Osteoblast (primary cell): ENCODE measurements at regions not wholly inside any gene's neighbourhood (a gene's known extent, or its start where the extent isn't known, plus 50 kb on each side); places are given as distances from the start of the nearest gene placed in this dataset.

ENCODE experiments used
- DNase-seq: peaks from one replicate; pipeline ENCODE4 v3.0.0; 2011; ENCODE audit warnings: low spot score, mixed read lengths; ENCODE audit not compliant: insufficient read length; ENCODE audit errors: missing footprints
- H2AFZ ChIP-seq: 2 replicates; pipeline ENCODE4 v1.6.0; 2011; ENCODE audit warnings: mild to moderate bottlenecking, low read length
- H3K27ac ChIP-seq: 2 replicates; pipeline ENCODE4 v1.5.1; 2011; ENCODE audit warnings: mild to moderate bottlenecking, low read depth, low read length, moderate library complexity
- H3K27me3 ChIP-seq: 2 replicates; pipeline ENCODE4 v1.6.0; 2012; ENCODE audit warnings: mild to moderate bottlenecking, control low read depth, inconsistent platforms, low read length, moderate library complexity; ENCODE audit not compliant: insufficient read depth
- H3K36me3 ChIP-seq: 2 replicates; pipeline ENCODE4 v1.5.1; 2011; ENCODE audit warnings: mild to moderate bottlenecking, low read length, control low read depth, moderate library complexity; ENCODE audit not compliant: insufficient read depth
- H3K4me1 ChIP-seq: 2 replicates; pipeline ENCODE4 v1.5.1; 2011; ENCODE audit warnings: mild to moderate bottlenecking, low read length, control low read depth, moderate library complexity; ENCODE audit not compliant: insufficient read depth
- H3K4me2 ChIP-seq: 2 replicates; pipeline ENCODE4 v1.6.0; 2011; ENCODE audit warnings: mild to moderate bottlenecking, low read length; ENCODE audit not compliant: insufficient read depth
- H3K4me3 ChIP-seq: fragments of 200-600 bp; sonication (generic); 3 replicates; pipeline ENCODE4 v1.5.1; 2012; ENCODE audit warnings: mild to moderate bottlenecking, low read length, inconsistent platforms; ENCODE audit not compliant: insufficient read depth
- H3K79me2 ChIP-seq: 2 replicates; pipeline ENCODE4 v1.6.0; 2012; ENCODE audit warnings: mild to moderate bottlenecking, low read length, control low read depth, inconsistent platforms; ENCODE audit not compliant: insufficient read depth
- H3K9me3 ChIP-seq: 2 replicates; pipeline ENCODE4 v1.5.1; 2011; ENCODE audit warnings: low read depth, low read length, control low read depth
- H4K20me1 ChIP-seq: 2 replicates; pipeline ENCODE4 v1.6.0; 2012; ENCODE audit warnings: mild to moderate bottlenecking, low read length, control low read depth; ENCODE audit not compliant: insufficient read depth
- CTCF ChIP-seq: IDR thresholded peaks from 2 replicates; pipeline ENCODE4 v1.5.1; 2011; ENCODE audit warnings: mild to moderate bottlenecking, low read depth, low read length, moderate library complexity; ENCODE audit errors: extremely low read depth

GRCh38 chr9:107945493-107945892 is 455.9 kb upstream of the KLF4 start:
- DNase-seq = no peak
- Histone ChIP-seq H2AFZ (no peak overlapping the region), H3K36me3 (no peaks in the 10 kb centered on the region), H3K4me1 (no peaks in the 10 kb centered on the region), H3K27me3 (no peaks in the 10 kb centered on the region), H3K79me2 (no peaks in the 10 kb centered on the region), H3K9me3 (no peaks in the 10 kb centered on the region), H3K4me3 (no peak overlapping the region), H3K4me2 (no peak overlapping the region), H3K27ac (no peak overlapping the region), H4K20me1 (no peaks in the 10 kb centered on the region)
- no peak for TF ChIP-seq CTCF

GRCh38 chr9:107944387-107944786 is 454.8 kb upstream of the KLF4 start:
- no peaks in the 10 kb centered on the region for H3K9me3 ChIP-seq

GRCh38 chr9:107943901-107944300 is 454.3 kb upstream of the KLF4 start:
- Histone ChIP-seq H3K4me1 (no peaks in the 10 kb centered on the region), H3K36me3 (no peaks in the 10 kb centered on the region), H3K9me3 (no peaks in the 10 kb centered on the region), H3K4me3 (no peak overlapping the region), H2AFZ (no peak overlapping the region), H4K20me1 (no peaks in the 10 kb centered on the region), H3K27ac (no peak overlapping the region), H3K4me2 (no peak overlapping the region), H3K79me2 (no peaks in the 10 kb centered on the region), H3K27me3 (no peaks in the 10 kb centered on the region)
- no peak for DNase-seq
- no peak for TF ChIP-seq CTCF

More at GRCh38 chr9:107944387-107944786, 454.8 kb upstream of the KLF4 start:
- DNase-seq = no peak
- H3K36me3 ChIP-seq = no peaks in the 10 kb centered on the region
- no peaks in the 10 kb centered on the region for H3K4me1 ChIP-seq
- no peak overlapping the region for H3K27ac ChIP-seq
- no peaks in the 10 kb centered on the region for H3K27me3 ChIP-seq
- H3K4me3 ChIP-seq = no peak overlapping the region
- H2AFZ ChIP-seq = no peak overlapping the region
- H4K20me1 ChIP-seq = no peaks in the 10 kb centered on the region
- no peak for TF ChIP-seq CTCF
- no peaks in the 10 kb centered on the region for H3K79me2 ChIP-seq
- no peak overlapping the region for H3K4me2 ChIP-seq

- H3K27me3 ChIP-seq = no peaks in the 10 kb centered on the region
- H3K36me3 ChIP-seq = no peaks in the 10 kb centered on the region
- TF ChIP-seq CTCF = no peak
- no peaks in the 10 kb centered on the region for H3K9me3 ChIP-seq
- no peaks in the 10 kb centered on the region for H4K20me1 ChIP-seq
- no peak overlapping the region for H3K27ac ChIP-seq
- H3K4me3 ChIP-seq = no peak overlapping the region
- no peaks in the 10 kb centered on the region for H3K4me1 ChIP-seq
- H3K79me2 ChIP-seq = no peaks in the 10 kb centered on the region
- H2AFZ ChIP-seq = no peak overlapping the region
- H3K4me2 ChIP-seq = no peak overlapping the region
- DNase-seq = no peak
Measured at GRCh38 chr9:107942856-107943255, 453.3 kb upstream of the KLF4 start.
